ENCODE measurements at regions not wholly inside any gene's neighbourhood (a gene's known extent, or its start where the extent isn't known, plus 50 kb on each side); places are given as distances from the start of the nearest gene placed in this dataset.

DNA sequence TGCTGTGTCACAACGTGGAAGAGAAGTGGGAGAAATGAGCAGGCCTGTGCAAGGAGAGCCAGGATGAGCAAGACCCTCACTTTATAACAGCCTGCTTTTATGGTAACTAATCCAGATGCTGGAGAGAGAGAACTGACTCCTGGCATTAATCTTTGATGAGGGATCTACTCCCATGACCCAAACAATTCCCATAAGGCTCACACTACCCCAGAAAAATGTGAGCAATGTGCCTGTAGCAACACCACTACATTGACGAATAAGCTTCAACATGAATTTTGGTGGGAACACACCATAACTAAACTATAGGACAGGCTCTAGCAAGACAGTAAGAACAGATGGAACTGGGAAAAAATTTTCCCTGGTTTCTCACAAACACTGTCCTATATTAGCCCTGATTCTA lies 173.6 kb upstream of the PRSS58 start:
- Histone ChIP-seq H3K4me1 (replicated peaks in 1 of 2) (no peaks in the 10 kb centered on the region), H3K4me3 (no peak overlapping the region), H3K36me3 (replicated peaks in 1 of 2) (no peaks in the 10 kb centered on the region), H3K27me3 (no peaks in the 10 kb centered on the region), H3K27ac (no peak overlapping the region), H3K9me3 (replicated peaks in 1 of 3) (no peaks in the 10 kb centered on the region)
- no peak for TF ChIP-seq POLR2A (IDR thresholded peaks at IDR 0.05)
- TF ChIP-seq, protein P1, sequence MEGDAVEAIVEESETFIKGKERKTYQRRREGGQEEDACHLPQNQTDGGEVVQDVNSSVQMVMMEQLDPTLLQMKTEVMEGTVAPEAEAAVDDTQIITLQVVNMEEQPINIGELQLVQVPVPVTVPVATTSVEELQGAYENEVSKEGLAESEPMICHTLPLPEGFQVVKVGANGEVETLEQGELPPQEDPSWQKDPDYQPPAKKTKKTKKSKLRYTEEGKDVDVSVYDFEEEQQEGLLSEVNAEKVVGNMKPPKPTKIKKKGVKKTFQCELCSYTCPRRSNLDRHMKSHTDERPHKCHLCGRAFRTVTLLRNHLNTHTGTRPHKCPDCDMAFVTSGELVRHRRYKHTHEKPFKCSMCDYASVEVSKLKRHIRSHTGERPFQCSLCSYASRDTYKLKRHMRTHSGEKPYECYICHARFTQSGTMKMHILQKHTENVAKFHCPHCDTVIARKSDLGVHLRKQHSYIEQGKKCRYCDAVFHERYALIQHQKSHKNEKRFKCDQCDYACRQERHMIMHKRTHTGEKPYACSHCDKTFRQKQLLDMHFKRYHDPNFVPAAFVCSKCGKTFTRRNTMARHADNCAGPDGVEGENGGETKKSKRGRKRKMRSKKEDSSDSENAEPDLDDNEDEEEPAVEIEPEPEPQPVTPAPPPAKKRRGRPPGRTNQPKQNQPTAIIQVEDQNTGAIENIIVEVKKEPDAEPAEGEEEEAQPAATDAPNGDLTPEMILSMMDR (IDR thresholded peaks at IDR 0.05): no peak
- intact Hi-C loops (cut with DNase I): no loop called here
- 61 to 67% (median 67%) methylated on average over 2 of the region's 2 CpGs for WGBS, 4 donors
- no peak for DNase-seq

DNA sequence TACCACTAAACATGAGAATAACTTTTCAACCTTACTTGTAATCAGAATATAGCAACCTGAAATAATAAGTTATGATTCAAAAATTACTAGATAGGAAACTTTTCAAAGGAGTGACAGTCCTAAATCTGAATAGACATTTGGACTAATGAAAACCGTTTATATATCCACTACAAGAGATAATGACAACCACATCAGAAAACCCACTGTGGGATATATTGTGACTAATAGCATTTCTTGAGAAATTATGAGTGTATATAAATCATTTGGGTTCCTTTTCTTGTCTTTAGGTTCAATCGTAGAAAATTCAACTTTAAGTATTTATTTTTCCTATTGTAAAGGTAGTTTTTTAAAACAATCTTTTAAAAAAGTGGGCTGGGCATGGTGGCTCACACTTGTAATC lies 170.2 kb upstream of the PRSS58 start:
- H3K4me1 ChIP-seq (replicated peaks in 1 of 2): no peaks in the 10 kb centered on the region
- H3K27ac ChIP-seq: no peak overlapping the region
- DNase-seq: no peak
- intact Hi-C loops (cut with DNase I): no loop called here
- no peaks in the 10 kb centered on the region for H3K27me3 ChIP-seq
- WGBS, 4 donors: 36 to 53% (median 41%) methylated on average over 2 of the region's 2 CpGs
- H3K4me3 ChIP-seq: no peak overlapping the region
- no peaks in the 10 kb centered on the region for H3K9me3 ChIP-seq (replicated peaks in 1 of 3)
- TF ChIP-seq POLR2A (IDR thresholded peaks at IDR 0.05): no peak
- TF ChIP-seq, protein P1 (IDR thresholded peaks at IDR 0.05): no peak
- H3K36me3 ChIP-seq (replicated peaks in 1 of 2): no peaks in the 10 kb centered on the region

DNA sequence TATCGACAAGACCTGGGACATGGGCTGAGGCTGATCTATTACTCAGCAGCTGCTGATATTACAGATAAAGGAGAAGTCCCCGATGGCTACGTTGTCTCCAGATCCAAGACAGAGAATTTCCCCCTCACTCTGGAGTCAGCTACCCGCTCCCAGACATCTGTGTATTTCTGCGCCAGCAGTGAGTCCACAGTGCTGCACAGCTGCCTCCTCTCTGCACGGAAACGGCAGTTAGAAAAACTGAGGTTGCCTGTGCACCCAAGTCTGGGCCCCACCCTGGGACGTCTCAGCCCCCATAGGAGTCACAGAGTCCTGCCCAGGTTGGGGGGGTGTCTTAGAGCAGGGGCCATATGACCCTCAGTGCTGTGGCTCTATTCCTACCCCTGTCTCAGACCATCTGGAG lies 167.4 kb upstream of the PRSS58 start:
- WGBS, 4 donors: 35 to 53% (median 49%) methylated on average over 6 to 8 of the region's 8 CpGs
- Histone ChIP-seq H3K4me1 (replicated peaks in 1 of 2) (no peaks in the 10 kb centered on the region), H3K4me3 (no peak overlapping the region), H3K9me3 (replicated peaks in 1 of 3) (no peaks in the 10 kb centered on the region), H3K27me3 (no peaks in the 10 kb centered on the region), H3K36me3 (replicated peaks in 1 of 2) (no peaks in the 10 kb centered on the region), H3K27ac (no peak overlapping the region)
- DNase-seq: no peak
- no peak for TF ChIP-seq POLR2A (IDR thresholded peaks at IDR 0.05)
- TF ChIP-seq, protein P1 (IDR thresholded peaks at IDR 0.05): no peak
- intact Hi-C loops (cut with DNase I): no loop called here

DNA sequence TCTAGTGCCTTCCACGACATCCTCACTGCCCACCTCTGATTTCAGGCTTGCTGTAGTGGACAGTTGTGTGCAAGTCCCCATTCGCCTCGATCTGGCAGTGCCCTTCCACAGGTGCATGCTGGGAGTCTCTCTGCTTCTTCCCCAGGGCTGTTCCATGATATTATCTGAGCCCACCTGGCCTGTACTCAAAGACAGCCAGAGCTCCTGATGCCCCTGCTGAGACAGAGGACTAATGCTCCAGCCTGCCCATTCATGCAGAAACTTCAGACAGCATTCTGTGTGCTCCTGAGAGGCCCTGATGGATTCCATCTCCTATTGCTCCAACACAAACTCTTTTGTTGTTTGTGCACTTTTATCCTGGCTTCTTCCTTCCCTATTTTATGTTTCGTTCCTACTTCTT lies 164.8 kb upstream of the PRSS58 start:
- H3K36me3 ChIP-seq (replicated peaks in 1 of 2): no peaks in the 10 kb centered on the region
- H3K4me3 ChIP-seq: no peak overlapping the region
- intact Hi-C loops (cut with DNase I): no loop called here
- no peaks in the 10 kb centered on the region for H3K4me1 ChIP-seq (replicated peaks in 1 of 2)
- no peaks in the 10 kb centered on the region for H3K27me3 ChIP-seq
- no peaks in the 10 kb centered on the region for H3K9me3 ChIP-seq (replicated peaks in 1 of 3)
- TF ChIP-seq, protein P1 (IDR thresholded peaks at IDR 0.05): no peak
- no peak for TF ChIP-seq POLR2A (IDR thresholded peaks at IDR 0.05)
- 65 to 83% (median 70%) methylated on average over 4 of the region's 4 CpGs for WGBS, 4 donors
- H3K27ac ChIP-seq: no peak overlapping the region
- no peak for DNase-seq
